GM19395 (cell line): ENCODE measurements at regions not wholly inside any gene's neighbourhood (a gene's known extent, or its start where the extent isn't known, plus 50 kb on each side); places are given as distances from the start of the nearest gene placed in this dataset.

Experiments
- ATAC-seq: cut with Tn5 transposase; IDR thresholded peaks from one replicate; pipeline ENCODE4 v1.9.1; 2021; ENCODE audit warnings: mild to moderate bottlenecking, moderate library complexity; ENCODE audit not compliant: unreplicated experiment

DNA sequence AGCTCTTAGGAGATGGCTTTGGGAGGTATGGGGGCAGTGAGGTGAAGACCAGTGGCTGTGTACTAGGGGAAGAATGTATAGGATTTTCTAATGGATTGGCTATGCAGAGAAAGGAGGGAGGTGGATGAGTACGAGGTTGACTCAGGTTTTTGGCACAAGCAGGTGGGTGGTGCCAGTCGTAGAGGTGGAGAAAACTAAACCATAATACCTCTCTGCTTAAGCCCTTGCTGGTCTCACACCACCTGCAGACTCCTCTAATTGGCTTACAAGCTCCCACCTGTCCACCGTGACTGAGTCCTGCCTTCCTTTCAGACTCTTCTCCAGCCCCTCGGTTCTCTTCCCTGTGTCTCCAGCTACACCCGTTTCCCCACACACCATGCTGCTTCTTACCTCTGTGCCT lies 521.7 kb upstream of the CLINT1 start:
- ATAC-seq = no peak

DNA sequence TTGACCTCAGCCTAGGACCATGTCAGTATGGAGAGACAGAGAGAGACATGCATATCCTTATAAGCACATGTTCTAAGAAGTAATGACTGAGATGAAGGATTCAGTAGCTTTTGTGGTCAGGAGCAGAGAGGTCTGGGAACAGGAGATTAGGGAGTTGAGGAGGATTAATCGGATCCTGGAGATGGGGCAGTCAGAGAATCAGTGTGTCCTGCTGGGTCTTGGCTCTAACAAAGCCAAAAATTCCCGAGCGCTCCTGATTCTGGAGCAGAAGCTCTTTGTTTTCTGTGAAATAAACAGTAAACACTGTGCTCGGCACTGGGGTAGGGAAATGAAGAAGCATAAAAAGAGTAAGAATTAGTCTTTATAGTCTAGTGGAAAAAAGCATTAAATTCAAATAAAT lies 520.0 kb upstream of the CLINT1 start:
- no peak for ATAC-seq

DNA sequence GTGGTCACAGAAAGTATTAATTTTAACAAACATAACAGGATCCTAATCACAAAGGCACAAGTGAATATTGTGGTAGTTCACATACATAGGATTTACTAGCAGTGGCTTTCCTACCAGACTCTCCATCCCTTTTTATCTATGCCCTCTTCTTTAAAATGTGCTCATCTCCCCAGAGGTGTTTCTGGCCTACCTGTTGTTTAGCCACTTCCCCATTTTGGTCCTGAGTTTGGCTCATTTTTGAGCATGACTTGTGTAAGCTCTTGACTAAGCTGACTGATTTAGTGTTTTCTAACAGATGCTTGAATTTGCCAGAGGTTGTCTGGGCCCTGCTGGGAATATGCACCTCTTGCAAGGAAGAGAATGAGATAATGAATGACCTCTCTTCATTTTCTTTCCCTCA lies 517.7 kb upstream of the CLINT1 start:
- no peak for ATAC-seq

DNA sequence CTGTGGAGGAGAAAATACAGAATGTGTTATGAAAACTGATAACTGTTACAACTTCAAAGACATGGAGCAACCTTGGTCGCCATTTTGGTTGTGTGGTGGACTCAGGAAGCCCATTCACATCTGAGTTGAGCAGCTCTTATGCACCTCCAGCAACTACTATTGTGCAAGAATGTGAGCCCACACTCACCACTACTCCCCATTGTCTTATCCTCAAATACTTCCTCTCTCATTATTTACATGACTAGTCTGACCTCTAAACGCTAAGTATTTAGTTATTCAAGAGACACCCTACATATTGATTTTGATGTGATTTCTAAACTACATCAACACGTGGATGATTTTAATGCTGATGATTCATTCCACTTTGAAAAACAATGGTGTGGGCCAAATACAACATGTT lies 516.6 kb upstream of the CLINT1 start:
- no peak for ATAC-seq

DNA sequence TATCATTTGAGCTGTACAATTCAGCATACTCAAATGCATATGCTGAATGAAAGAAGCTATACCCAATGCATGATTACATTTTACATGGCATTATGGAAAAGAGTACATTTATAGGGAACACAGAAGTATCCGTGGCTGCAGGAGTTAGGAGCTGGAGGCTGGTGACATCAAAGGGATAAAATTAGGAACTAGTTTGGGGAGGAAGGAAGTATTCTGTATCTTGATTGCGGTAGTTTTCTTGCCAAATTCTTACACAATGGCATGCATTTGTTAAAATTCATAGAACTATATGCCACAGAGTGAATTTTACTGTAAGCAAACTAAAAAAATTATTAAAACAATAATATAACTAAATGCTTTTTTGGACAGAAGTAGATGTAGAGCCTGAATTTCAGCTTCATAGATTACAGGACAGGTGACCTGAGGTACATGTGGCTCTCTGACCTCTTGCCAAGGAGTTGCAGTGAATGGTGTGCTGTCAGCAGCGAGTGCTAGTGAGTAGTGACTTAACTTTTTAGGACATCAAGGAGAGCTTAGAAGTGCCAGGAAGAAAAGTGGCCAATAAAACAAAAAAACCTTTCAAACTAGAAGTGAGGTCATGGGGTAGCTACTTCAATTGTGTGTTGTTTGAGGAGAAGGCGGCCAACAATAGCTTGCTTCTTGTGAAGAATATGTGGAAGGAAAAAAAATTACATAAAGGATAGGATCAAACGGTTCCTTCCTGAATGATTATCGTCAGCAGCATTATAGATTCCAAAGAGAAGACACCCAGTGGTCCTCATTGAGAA lies 514.9 kb upstream of the CLINT1 start:
- no peak for ATAC-seq

DNA sequence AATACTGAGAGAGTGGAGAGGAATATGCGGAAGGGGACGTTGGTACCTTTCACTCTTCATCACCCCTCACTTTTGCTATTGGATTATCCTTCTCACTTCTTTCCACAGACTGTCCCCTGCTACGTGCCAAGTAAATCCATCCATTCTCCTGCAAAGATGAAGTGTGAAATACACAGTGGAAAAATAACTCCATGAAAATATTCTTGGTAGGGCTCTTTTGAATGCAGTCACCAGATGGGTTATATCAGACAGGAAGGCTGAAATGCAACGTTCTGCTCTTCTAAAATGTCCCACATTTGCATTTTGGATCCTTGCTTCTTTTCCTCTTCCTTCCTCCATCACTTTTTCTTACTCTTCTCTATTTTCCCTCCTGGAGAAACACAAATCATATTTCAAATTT lies 510.3 kb upstream of the CLINT1 start:
- ATAC-seq = no peak

DNA sequence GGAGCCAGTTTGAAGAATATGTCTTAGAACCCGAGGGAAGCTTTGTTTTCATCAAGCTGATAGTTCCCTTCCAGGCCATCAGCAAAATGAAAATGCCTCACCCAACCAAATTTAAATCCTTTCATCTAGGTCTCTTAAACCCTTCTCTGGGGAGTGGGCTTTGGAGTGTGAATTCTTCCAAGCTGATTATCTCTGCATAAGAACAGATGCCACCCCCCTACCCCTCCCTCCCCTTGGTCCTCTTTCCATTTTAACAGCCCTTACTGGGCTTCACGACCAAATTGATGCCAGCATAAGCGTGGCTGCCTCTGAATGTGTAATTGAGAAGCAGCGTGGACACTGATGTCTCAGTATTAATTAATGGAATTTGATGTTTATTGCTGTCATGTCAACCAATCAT lies 509.7 kb upstream of the CLINT1 start:
- ATAC-seq = no peak

DNA sequence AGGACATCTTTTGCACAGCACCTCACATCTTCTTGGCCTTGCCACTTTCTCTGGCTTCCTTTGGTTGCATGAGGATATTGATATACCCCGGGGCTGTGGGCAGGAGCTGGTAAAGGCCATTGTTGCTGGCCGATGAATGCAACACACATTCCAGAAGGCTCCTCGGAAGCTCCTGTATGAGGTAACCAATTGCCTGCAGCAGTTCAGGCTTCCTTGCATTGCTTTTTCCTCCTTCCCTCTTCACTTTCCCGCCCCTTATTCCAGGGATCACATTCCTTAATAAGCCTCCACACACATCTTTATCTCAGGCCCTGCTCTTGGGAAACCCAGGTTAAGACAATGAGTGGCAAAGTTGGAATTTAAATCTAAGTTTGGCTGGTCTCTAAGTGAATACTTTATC lies 505.4 kb upstream of the CLINT1 start:
- no peak for ATAC-seq

DNA sequence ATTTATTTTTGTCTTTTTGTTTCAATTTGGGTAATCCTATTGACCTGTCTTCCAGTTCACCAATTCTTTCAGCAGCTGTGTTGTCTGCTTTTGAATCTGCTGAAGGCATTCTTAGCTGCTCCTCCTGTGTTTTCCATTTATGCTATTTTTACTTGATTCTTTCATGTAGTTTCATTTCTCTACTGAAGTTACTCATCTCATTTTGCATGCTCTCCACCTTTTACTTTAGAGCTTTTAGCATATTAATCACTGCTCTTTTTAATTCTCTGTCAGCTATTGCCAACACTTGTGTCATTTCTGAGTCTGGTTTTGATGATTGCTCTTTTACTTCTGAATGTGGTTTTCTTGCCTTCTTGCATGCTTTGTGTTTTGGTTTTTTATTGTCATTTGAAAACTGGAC lies 496.0 kb upstream of the CLINT1 start:
- ATAC-seq = no peak

DNA sequence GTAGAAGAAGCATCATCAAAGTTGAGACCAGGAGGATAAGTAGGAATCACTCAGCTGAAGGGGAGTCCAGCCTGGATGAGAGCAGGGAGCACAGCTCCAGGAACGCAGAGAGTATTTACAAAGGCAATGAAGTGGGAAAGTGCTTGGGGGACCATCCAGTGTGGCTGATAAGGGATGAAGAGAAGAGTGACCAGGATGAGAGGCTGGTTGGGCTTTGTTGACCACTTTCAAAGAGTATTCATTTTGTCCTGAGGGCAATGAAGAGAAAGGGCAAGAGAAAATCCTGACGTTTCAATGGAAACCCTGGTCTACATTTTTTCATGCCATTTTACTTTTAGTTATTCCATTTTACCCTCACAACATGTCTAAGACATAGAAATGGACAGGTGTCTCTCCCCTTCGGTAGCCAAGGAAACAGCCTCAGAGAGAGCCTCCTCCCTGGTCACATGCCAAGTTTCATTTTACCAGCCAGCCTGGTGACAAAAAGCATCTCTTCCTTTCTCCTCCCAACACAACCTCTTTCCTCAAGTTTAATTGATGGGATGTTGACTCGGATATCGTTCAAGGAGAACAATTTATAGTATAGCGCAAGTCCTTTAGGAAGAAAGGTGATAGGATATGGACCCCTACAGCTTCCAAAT lies 492.7 kb upstream of the CLINT1 start:
- no peak for ATAC-seq

DNA sequence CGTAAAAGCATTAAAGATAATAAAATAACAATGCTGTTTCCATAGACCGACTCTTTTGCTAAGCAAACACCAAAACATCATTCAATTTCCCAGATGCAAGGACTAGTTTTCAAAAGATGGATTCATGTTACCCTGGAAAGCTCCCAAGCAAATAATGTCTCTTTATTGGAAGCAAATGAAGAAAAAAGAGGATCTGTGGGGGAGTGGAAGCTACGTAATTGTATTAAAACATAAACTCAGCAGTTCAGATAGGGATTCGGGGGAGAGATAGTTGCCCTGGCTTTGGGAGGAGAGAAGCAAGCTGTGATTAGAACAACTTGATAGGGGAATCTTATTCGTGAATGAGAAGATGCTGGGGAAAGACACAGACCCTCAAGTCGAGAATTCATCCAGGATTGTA lies 491.0 kb upstream of the CLINT1 start:
- no peak for ATAC-seq

DNA sequence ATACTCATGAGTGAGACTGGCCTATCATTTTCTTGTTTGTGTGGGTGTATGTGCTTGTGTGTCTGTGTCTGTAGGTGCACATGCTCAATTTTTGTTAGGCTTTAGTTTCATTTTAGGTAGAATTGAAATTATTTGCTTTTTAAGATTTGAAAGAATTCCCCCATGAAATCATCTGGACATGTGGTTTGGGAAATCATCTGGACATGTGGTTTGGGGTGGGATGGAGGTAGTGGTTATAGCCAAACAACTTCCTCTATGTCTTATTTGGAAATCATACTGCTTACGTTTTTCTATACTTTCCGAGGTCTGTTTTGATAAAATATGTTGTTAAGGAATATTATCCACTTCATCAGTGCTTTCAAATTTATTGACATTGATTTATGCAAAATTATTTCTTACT lies 485.4 kb upstream of the CLINT1 start:
- no peak for ATAC-seq

DNA sequence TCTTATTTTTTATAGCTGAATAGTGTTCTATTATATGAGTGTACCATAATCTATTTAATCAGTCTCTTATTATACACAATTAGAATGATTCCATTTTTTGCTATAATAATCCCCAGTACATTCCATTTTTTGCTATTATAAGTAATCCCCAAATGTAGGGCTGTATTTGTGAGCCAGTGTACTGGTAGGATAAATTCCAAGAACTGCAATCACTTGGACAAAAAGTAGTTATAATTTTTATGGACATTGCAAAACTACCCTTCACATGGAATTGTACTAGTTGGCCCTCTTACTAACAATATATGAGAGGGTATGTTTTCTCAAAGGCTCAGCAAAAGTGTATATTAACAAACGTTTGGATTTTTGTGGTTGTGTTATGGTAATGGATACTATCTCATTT lies 481.7 kb upstream of the CLINT1 start:
- ATAC-seq = no peak

DNA sequence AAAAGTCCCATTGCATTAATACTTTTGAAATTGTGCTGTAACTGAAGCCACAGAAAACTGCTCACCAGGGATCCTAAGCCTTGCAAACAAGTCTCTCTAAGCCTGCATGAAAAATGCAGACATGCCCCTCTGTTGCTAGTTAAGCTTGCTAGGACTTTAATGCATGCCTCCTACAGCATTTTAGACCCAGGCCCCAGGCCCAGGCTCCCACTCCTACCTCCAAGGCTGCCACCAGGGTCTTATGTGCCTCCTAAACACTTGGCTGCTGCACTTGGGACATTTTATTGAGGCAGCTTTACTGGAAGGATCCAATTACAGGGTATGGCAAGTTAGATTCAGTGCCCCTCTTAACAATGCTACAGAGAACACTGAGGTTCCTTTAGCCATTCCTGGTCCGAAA lies 467.3 kb upstream of the CLINT1 start:
- no peak for ATAC-seq

DNA sequence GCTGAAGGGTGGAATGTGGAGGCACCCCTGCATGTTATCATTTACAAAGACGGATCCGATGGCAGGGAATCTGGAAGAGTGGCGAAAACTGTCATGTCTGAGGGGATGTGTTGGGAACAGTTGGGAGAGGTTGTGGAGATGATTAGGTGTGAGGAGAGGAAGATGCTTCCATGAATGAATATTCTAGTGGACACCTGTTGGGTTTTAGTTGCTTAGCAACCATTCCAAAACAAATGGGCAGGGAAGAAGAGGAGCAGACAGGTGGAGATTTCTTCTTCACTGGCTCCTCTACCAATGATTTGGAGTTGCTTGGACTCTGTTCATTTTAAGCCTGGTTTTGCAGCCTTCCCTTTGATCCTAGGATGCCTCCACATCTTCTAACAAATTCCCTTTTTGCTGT lies 465.3 kb upstream of the CLINT1 start:
- ATAC-seq = no peak

DNA sequence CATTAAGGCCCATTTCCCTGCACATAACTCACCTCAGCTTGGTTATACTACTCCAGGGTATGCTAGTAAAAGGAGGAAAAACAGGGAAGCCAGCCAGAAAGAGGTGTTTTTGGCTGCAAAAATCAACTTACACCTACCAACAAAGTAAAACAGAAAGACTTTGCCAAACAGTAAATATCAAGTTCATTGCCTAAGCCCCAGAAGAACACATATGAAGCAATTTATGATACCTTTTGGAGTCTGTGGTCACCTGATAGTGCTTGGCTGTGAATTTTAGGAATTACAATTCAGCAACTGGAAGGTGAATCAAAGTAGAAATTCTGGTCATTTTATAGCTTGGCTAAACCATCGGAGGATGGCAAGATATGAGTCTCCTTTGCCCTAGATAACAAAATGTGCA lies 463.7 kb upstream of the CLINT1 start:
- ATAC-seq = no peak

DNA sequence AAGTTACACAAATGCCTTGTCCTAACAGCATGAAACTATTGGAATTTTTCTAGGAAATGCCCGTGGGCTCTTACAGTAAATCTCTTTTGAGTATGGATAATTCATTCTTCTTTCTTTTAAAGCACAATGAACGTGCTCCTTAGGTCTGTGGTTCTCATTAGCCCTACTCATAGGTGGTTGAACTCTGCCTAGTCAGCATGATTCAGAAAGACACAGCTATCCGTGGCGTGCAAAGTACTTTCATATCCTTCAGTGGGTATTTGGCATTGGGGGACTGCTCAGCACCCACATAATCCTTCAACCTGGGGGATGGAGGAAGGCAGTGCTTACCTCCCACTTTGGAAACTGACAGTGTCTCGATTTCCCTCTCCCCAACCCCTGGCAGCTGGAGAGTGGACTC lies 462.0 kb upstream of the CLINT1 start:
- no peak for ATAC-seq

DNA sequence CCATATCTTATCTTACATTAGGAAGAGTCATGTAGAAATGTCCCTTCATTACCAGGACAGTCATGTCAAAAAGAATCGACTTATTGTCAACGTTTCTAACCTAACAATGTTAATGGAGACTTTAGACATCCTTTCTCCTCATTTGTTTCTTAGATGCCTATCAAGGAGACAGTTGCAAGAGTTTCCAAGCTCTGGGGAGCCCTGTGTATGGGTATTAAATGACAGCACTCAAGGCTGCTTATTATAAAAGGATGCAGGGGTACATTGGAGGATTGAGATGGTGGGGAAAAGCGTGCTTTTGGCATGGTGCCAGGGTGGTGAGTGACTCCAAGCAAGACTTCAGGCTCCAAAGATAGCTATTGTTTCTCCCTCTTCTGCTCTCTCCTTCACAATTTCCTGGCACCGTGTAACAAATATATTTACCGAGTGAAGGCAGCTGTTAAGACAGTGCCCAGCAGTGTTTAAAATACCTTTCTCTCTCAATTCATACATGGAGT lies 461.3 kb upstream of the CLINT1 start:
- ATAC-seq = no peak

DNA sequence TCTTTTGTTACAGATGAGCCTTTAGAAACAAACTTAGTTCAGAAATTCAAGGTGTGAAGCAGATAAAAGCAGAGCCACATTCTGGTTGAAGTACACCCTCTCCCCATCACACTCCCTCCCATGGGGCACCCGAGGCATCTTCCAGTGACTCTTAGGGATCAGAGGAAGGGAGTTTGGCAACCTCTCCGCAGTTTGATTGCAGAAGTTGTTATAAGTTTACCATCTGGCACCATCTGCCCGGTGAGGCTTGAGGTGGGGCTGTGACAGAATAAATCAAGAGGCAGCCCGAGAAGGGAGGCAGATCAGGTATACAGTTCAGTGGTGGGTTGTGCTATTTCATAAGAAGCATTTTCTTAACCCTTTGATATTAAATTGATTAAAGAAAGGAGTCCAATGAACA lies 458.6 kb upstream of the CLINT1 start:
- no peak for ATAC-seq

DNA sequence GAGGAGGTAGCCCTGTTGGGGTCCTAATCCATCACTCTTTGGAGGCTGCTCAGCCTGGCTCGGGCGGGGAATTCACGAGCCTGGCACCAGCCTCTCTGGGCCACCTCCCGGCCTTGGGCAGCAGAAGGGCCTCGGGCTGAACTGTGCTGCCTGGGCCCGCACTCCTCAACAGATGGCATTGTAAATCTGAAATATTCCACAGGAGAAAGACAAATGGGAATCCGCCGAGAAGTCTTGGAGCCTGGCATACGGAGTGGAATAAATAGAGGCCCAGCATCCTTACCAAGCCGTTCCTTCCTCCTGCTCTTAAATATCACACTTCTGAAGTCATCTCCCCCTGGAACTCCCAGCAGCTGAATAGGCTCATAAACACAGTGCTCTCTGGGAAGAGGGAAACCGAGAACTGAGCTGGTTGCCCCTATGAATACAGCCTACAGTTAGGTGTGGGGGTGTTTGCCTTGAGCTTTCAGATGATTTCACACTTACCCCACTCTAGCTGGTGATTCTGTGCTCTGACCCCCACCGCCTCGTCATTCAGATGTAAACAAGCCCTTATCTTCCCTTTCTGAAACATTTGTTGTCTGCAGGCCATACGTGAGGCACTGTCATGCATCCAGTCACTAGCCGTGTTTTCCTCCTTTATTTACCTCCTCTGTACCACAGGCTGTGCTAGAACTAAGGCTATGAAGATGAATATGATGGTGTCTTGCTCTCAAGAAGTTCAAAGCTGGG lies 455.0 kb upstream of the CLINT1 start:
- no peak for ATAC-seq

DNA sequence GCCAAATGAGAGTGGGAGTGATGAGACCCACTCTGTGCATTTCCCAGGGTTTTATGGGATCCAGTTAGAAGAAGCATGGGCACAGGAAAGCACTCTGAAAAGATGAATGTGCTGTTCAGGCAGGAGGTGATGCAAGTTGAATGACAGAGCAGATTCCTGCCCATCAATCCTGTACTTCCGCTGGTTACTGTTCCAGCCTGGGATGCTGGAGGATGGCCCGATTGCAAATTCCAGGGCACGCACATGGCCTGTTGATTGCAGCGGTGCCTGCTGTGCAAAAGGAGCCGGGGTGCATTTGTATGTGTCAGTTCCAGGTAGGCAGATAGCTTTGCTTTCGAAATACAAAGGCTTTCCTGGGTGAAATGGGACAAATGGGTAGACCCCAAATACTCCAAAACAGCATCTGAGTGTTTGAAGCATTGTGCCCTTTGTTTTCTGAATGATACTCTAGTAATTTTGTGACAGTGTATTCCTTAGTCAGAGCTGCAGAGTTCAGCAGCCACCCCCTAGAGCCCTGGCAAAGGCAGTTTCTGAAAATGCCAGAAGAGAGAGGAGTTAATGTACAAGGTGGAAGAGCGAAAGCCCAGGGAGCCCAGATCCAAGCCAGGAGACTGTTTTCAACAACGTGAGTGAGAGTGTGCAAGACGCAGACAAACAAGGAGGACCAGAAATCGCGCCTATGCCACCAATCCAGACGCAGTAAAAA lies 454.2 kb upstream of the CLINT1 start:
- no peak for ATAC-seq
